WTC11 (cell line): ENCODE measurements at regions not wholly inside any gene's neighbourhood (a gene's known extent, or its start where the extent isn't known, plus 50 kb on each side); places are given as distances from the start of the nearest gene placed in this dataset.

Experiments used
- ATAC-seq: fragments of 200-7000 bp; cut with Tn5 transposase; 2 replicates; pipeline ENCODE4 v1.10.0; 2021; ENCODE audit warnings: mild to moderate bottlenecking, moderate library complexity
- CTCF ChIA-PET: fragments of 300-600 bp; sonication (Branson Sonifier 250); formaldehyde crosslinking; loops from one replicate; lab custom pipeline; 2021; ENCODE audit warnings: antibody characterized with exemption; lab: Charles Lee
- POLR2A ChIA-PET: fragments of 350-600 bp; sonication (Branson Sonifier 250); formaldehyde crosslinking; loops from one replicate; lab custom pipeline; 2021; ENCODE audit warnings: antibody characterized with exemption; lab: Charles Lee
- DNase-seq: peaks from one replicate; pipeline ENCODE4 v3.0.0; 2021; ENCODE audit warnings: low spot score
- H3K27ac Mint-ChIP-seq: 2 replicates; pipeline ENCODE4 v1.8.0; 2021; ENCODE audit warnings: mixed read lengths
- H3K27me3 Mint-ChIP-seq: 2 replicates; pipeline ENCODE4 v1.8.0; 2021; ENCODE audit warnings: low read depth, mild to moderate bottlenecking, moderate library complexity, mixed read lengths
- H3K36me3 Mint-ChIP-seq: 2 replicates; pipeline ENCODE4 v1.8.0; 2021; ENCODE audit warnings: mixed read lengths
- H3K4me1 Mint-ChIP-seq: 2 replicates; pipeline ENCODE4 v1.8.0; 2022; ENCODE audit warnings: mixed read lengths
- H3K4me3 Mint-ChIP-seq: 2 replicates; pipeline ENCODE4 v1.8.0; 2021; ENCODE audit warnings: mild to moderate bottlenecking, moderate library complexity, mixed read lengths
- H3K9me3 Mint-ChIP-seq: 2 replicates; pipeline ENCODE4 v1.8.0; 2021; ENCODE audit warnings: mixed read lengths
- CBFB ChIP-seq: sonication (generic); formaldehyde crosslinking; IDR thresholded peaks from 2 replicates; pipeline ENCODE4 v1.8.1; 2022; ENCODE audit warnings: mild to moderate bottlenecking, low read depth, missing genetic modification reagents
- KAT7 ChIP-seq: sonication (generic); formaldehyde crosslinking; IDR thresholded peaks from 2 replicates; pipeline ENCODE4 v1.8.1; 2023; ENCODE audit warnings: missing genetic modification reagents, mild to moderate bottlenecking, borderline replicate concordance
- SOX15 ChIP-seq: fragments of 250-450 bp; sonication (Bioruptor Pico); IDR thresholded peaks from 2 replicates; pipeline ENCODE4 v1.9.0; 2021; ENCODE audit warnings: mild to moderate bottlenecking
- ZNF121 ChIP-seq: sonication (generic); formaldehyde crosslinking; IDR thresholded peaks from 2 replicates; pipeline ENCODE4 v1.8.0; 2023; ENCODE audit warnings: missing genetic modification reagents
- ZNF423 ChIP-seq: fragments of 250-450 bp; sonication (Bioruptor Pico); IDR thresholded peaks from 2 replicates; pipeline ENCODE4 v2.1.2; 2022; ENCODE audit warnings: mild to moderate bottlenecking, moderate library complexity
- ZNF671 ChIP-seq: fragments of 250-450 bp; sonication (Bioruptor Pico); IDR thresholded peaks from 2 replicates; pipeline ENCODE4 v1.8.0; 2021; ENCODE audit warnings: mild to moderate bottlenecking
- TF ChIP-seq, protein P1 (sequence below): sonication (generic); formaldehyde crosslinking; conservative IDR thresholded peaks from 2 replicates; pipeline ENCODE4 v1.8.1; 2023; ENCODE audit warnings: mild to moderate bottlenecking, low read depth, missing genetic modification reagents, moderate library complexity
- TF ChIP-seq, protein P2 (sequence below): fragments of 250-450 bp; sonication (Bioruptor Pico); IDR thresholded peaks from 2 replicates; pipeline ENCODE4 v1.9.0; 2021; ENCODE audit warnings: moderate library complexity, mild to moderate bottlenecking, inconsistent platforms, borderline replicate concordance
- TF ChIP-seq, protein P3 (sequence below): fragments of 250-450 bp; sonication (Bioruptor Pico); IDR thresholded peaks from 2 replicates; pipeline ENCODE4 v2.1.2; 2022; ENCODE audit warnings: mild to moderate bottlenecking, moderate library complexity
- TF ChIP-seq, protein P4 (sequence below): sonication (generic); formaldehyde crosslinking; IDR thresholded peaks from 2 replicates; pipeline ENCODE4 v1.8.0; 2022; ENCODE audit warnings: mild to moderate bottlenecking, missing genetic modification reagents
- TF ChIP-seq, protein P5 (sequence below): sonication (generic); formaldehyde crosslinking; IDR thresholded peaks from 2 replicates; pipeline ENCODE4 v1.8.0; 2022; ENCODE audit warnings: mild to moderate bottlenecking, missing genetic modification reagents
- TF ChIP-seq, protein P6 (sequence below): sonication (generic); formaldehyde crosslinking; IDR thresholded peaks from 2 replicates; pipeline ENCODE4 v1.8.0; 2022; ENCODE audit warnings: missing genetic modification reagents
- TF ChIP-seq, protein P7 (sequence below): sonication (generic); formaldehyde crosslinking; IDR thresholded peaks from 2 replicates; pipeline ENCODE4 v1.8.0; 2023; ENCODE audit warnings: missing genetic modification reagents, mild to moderate bottlenecking, borderline replicate concordance
- TF ChIP-seq, protein P8 (sequence below): sonication (generic); formaldehyde crosslinking; IDR thresholded peaks from 2 replicates; pipeline ENCODE4 v1.8.1; 2023; ENCODE audit warnings: mild to moderate bottlenecking, missing genetic modification reagents, borderline replicate concordance
- TF ChIP-seq, protein P9 (sequence below): sonication (generic); formaldehyde crosslinking; IDR thresholded peaks from 2 replicates; pipeline ENCODE4 v1.8.1; 2023; ENCODE audit warnings: mild to moderate bottlenecking, moderate library complexity, missing genetic modification reagents

DNA sequence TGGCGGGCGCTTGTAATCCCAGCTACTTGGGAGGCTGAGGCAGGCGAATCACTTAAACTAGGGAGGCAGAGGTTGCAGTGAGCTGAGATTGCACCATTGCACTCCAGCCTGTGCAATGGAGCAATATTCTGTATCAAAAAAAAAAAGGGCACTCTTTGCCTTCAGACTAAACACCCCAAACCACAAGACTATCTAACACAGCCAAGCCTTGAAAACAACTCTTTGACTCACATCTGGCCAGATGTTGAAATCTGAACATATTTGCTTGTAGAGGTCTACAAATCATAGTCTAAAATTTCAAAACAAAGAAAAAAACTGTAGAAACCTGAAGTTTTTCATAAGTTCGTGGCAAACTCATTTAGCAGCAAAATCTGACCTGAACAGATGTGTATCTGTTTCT lies 94.9 kb downstream of the FAM161A start:
- Mint-ChIP-seq H3K27ac (no peak overlapping the region), H3K4me1 (peaks cover 2% of the 10 kb centered on the region; the same call in 1 of the 2 replicates), H3K36me3 (no peaks in the 10 kb centered on the region), H3K4me3 (no peak overlapping the region), H3K9me3 (peaks cover 12% of the 10 kb centered on the region), H3K27me3 (peaks cover 13% of the 10 kb centered on the region)
- ChIA-PET POLR2A (no interaction called here), CTCF (no interaction called here)
- no peak for DNase-seq
- no peak for ATAC-seq
- TF ChIP-seq, protein P1, sequence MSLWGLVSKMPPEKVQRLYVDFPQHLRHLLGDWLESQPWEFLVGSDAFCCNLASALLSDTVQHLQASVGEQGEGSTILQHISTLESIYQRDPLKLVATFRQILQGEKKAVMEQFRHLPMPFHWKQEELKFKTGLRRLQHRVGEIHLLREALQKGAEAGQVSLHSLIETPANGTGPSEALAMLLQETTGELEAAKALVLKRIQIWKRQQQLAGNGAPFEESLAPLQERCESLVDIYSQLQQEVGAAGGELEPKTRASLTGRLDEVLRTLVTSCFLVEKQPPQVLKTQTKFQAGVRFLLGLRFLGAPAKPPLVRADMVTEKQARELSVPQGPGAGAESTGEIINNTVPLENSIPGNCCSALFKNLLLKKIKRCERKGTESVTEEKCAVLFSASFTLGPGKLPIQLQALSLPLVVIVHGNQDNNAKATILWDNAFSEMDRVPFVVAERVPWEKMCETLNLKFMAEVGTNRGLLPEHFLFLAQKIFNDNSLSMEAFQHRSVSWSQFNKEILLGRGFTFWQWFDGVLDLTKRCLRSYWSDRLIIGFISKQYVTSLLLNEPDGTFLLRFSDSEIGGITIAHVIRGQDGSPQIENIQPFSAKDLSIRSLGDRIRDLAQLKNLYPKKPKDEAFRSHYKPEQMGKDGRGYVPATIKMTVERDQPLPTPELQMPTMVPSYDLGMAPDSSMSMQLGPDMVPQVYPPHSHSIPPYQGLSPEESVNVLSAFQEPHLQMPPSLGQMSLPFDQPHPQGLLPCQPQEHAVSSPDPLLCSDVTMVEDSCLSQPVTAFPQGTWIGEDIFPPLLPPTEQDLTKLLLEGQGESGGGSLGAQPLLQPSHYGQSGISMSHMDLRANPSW (CRISPR knock-in tag) = no peak
- TF ChIP-seq, protein P2, sequence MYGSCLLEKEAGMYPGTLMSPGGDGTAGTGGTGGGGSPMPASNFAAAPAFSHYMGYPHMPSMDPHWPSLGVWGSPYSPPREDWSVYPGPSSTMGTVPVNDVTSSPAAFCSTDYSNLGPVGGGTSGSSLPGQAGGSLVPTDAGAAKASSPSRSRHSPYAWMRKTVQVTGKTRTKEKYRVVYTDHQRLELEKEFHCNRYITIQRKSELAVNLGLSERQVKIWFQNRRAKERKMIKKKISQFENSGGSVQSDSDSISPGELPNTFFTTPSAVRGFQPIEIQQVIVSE (CRISPR knock-in tag) = no peak
- TF ChIP-seq ZNF423 (CRISPR knock-in tag) = no peak
- TF ChIP-seq, protein P3, sequence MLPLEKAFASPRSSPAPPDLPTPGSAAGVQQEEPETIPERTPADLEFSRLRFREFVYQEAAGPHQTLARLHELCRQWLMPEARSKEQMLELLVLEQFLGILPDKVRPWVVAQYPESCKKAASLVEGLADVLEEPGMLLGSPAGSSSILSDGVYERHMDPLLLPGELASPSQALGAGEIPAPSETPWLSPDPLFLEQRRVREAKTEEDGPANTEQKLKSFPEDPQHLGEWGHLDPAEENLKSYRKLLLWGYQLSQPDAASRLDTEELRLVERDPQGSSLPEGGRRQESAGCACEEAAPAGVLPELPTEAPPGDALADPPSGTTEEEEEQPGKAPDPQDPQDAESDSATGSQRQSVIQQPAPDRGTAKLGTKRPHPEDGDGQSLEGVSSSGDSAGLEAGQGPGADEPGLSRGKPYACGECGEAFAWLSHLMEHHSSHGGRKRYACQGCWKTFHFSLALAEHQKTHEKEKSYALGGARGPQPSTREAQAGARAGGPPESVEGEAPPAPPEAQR (CRISPR knock-in tag) = no peak
- TF ChIP-seq ZNF121 (CRISPR knock-in tag) = no peak
- no peak for TF ChIP-seq ZNF671 (CRISPR knock-in tag)
- TF ChIP-seq, protein P4, sequence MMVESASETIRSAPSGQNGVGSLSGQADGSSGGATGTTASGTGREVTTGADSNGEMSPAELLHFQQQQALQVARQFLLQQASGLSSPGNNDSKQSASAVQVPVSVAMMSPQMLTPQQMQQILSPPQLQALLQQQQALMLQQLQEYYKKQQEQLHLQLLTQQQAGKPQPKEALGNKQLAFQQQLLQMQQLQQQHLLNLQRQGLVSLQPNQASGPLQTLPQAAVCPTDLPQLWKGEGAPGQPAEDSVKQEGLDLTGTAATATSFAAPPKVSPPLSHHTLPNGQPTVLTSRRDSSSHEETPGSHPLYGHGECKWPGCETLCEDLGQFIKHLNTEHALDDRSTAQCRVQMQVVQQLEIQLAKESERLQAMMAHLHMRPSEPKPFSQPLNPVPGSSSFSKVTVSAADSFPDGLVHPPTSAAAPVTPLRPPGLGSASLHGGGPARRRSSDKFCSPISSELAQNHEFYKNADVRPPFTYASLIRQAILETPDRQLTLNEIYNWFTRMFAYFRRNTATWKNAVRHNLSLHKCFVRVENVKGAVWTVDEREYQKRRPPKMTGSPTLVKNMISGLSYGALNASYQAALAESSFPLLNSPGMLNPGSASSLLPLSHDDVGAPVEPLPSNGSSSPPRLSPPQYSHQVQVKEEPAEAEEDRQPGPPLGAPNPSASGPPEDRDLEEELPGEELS = no peak
- TF ChIP-seq CBFB (CRISPR knock-in tag) = no peak
- TF ChIP-seq, protein P5, sequence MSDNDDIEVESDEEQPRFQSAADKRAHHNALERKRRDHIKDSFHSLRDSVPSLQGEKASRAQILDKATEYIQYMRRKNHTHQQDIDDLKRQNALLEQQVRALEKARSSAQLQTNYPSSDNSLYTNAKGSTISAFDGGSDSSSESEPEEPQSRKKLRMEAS (CRISPR knock-in tag) = no peak
- TF ChIP-seq, protein P6, sequence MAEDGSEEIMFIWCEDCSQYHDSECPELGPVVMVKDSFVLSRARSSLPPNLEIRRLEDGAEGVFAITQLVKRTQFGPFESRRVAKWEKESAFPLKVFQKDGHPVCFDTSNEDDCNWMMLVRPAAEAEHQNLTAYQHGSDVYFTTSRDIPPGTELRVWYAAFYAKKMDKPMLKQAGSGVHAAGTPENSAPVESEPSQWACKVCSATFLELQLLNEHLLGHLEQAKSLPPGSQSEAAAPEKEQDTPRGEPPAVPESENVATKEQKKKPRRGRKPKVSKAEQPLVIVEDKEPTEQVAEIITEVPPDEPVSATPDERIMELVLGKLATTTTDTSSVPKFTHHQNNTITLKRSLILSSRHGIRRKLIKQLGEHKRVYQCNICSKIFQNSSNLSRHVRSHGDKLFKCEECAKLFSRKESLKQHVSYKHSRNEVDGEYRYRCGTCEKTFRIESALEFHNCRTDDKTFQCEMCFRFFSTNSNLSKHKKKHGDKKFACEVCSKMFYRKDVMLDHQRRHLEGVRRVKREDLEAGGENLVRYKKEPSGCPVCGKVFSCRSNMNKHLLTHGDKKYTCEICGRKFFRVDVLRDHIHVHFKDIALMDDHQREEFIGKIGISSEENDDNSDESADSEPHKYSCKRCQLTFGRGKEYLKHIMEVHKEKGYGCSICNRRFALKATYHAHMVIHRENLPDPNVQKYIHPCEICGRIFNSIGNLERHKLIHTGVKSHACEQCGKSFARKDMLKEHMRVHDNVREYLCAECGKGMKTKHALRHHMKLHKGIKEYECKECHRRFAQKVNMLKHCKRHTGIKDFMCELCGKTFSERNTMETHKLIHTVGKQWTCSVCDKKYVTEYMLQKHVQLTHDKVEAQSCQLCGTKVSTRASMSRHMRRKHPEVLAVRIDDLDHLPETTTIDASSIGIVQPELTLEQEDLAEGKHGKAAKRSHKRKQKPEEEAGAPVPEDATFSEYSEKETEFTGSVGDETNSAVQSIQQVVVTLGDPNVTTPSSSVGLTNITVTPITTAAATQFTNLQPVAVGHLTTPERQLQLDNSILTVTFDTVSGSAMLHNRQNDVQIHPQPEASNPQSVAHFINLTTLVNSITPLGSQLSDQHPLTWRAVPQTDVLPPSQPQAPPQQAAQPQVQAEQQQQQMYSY = no peak
- TF ChIP-seq, protein P7, sequence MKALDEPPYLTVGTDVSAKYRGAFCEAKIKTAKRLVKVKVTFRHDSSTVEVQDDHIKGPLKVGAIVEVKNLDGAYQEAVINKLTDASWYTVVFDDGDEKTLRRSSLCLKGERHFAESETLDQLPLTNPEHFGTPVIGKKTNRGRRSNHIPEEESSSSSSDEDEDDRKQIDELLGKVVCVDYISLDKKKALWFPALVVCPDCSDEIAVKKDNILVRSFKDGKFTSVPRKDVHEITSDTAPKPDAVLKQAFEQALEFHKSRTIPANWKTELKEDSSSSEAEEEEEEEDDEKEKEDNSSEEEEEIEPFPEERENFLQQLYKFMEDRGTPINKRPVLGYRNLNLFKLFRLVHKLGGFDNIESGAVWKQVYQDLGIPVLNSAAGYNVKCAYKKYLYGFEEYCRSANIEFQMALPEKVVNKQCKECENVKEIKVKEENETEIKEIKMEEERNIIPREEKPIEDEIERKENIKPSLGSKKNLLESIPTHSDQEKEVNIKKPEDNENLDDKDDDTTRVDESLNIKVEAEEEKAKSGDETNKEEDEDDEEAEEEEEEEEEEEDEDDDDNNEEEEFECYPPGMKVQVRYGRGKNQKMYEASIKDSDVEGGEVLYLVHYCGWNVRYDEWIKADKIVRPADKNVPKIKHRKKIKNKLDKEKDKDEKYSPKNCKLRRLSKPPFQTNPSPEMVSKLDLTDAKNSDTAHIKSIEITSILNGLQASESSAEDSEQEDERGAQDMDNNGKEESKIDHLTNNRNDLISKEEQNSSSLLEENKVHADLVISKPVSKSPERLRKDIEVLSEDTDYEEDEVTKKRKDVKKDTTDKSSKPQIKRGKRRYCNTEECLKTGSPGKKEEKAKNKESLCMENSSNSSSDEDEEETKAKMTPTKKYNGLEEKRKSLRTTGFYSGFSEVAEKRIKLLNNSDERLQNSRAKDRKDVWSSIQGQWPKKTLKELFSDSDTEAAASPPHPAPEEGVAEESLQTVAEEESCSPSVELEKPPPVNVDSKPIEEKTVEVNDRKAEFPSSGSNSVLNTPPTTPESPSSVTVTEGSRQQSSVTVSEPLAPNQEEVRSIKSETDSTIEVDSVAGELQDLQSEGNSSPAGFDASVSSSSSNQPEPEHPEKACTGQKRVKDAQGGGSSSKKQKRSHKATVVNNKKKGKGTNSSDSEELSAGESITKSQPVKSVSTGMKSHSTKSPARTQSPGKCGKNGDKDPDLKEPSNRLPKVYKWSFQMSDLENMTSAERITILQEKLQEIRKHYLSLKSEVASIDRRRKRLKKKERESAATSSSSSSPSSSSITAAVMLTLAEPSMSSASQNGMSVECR = no peak
- TF ChIP-seq, protein P8, sequence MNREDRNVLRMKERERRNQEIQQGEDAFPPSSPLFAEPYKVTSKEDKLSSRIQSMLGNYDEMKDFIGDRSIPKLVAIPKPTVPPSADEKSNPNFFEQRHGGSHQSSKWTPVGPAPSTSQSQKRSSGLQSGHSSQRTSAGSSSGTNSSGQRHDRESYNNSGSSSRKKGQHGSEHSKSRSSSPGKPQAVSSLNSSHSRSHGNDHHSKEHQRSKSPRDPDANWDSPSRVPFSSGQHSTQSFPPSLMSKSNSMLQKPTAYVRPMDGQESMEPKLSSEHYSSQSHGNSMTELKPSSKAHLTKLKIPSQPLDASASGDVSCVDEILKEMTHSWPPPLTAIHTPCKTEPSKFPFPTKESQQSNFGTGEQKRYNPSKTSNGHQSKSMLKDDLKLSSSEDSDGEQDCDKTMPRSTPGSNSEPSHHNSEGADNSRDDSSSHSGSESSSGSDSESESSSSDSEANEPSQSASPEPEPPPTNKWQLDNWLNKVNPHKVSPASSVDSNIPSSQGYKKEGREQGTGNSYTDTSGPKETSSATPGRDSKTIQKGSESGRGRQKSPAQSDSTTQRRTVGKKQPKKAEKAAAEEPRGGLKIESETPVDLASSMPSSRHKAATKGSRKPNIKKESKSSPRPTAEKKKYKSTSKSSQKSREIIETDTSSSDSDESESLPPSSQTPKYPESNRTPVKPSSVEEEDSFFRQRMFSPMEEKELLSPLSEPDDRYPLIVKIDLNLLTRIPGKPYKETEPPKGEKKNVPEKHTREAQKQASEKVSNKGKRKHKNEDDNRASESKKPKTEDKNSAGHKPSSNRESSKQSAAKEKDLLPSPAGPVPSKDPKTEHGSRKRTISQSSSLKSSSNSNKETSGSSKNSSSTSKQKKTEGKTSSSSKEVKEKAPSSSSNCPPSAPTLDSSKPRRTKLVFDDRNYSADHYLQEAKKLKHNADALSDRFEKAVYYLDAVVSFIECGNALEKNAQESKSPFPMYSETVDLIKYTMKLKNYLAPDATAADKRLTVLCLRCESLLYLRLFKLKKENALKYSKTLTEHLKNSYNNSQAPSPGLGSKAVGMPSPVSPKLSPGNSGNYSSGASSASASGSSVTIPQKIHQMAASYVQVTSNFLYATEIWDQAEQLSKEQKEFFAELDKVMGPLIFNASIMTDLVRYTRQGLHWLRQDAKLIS (CRISPR knock-in tag) = no peak
- TF ChIP-seq SOX15 (CRISPR knock-in tag) = no peak
- no peak for TF ChIP-seq KAT7
- TF ChIP-seq, protein P9, sequence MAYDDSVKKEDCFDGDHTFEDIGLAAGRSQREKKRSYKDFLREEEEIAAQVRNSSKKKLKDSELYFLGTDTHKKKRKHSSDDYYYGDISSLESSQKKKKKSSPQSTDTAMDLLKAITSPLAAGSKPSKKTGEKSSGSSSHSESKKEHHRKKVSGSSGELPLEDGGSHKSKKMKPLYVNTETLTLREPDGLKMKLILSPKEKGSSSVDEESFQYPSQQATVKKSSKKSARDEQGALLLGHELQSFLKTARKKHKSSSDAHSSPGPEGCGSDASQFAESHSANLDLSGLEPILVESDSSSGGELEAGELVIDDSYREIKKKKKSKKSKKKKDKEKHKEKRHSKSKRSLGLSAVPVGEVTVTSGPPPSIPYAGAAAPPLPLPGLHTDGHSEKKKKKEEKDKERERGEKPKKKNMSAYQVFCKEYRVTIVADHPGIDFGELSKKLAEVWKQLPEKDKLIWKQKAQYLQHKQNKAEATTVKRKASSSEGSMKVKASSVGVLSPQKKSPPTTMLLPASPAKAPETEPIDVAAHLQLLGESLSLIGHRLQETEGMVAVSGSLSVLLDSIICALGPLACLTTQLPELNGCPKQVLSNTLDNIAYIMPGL = no peak
